Stomach (tissue), 4 donors: ENCODE measurements at regions not wholly inside any gene's neighbourhood (a gene's known extent, or its start where the extent isn't known, plus 50 kb on each side); places are given as distances from the start of the nearest gene placed in this dataset.

Experiments
- EP300 ChIP-seq: sonication (generic); formaldehyde crosslinking; IDR thresholded peaks from one replicate; pipeline ENCODE4 v1.6.1; 2017; ENCODE audit warnings: antibody characterized with exemption
- POLR2A ChIP-seq, 4 donors: fragments of 450-650 bp; IDR thresholded peaks; one replicate each; pipeline ENCODE4 v1.6.1; 2016; ENCODE audit warnings: antibody characterized with exemption in 4 of 4, control low read depth in 2 of 4, mild to moderate bottlenecking in 1 of 4, moderate library complexity in 1 of 4
- POLR2AphosphoS5 ChIP-seq, 3 donors: sonication (generic); formaldehyde crosslinking; IDR thresholded peaks; one replicate each; pipeline ENCODE4 v1.6.1; 2016; ENCODE audit warnings: antibody characterized with exemption in 3 of 3
- TF ChIP-seq, protein P1 (sequence below), 7 experiments: fragments of 450-650 bp in 4 of 7; fragments of 200-600 bp in 3 of 7; sonication (generic) in 3 of 7; IDR thresholded peaks; one replicate each; pipeline ENCODE4 v1.5.1; 2016 to 2019; ENCODE audit warnings: antibody characterized with exemption in 7 of 7, control low read depth in 2 of 7, mild to moderate bottlenecking in 1 of 7

DNA sequence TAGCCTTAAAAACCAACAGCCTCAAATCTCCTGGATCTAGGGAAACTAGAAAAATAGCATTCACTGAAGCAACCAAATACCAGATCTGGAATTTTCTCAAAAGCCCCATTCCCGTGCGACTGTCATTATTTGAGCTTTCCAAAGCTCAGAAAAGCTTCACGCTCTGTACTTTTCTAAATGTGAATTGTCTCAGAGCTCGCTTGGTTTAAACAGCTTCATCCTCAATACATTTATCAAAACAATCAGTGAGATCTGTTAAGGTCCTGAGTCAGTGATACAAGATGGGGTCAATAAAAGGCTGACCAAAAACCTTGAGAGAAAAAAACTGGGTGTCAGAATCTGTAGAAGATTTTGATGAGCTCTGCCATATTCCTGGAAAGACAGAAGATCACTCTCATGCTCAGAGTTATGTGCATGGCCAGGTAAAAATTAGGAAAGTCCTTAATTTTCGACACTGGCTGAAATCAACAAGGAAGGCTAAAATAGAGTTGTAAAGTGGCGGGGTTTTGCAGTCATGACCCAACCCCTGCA, 60.2 kb upstream of the VPREB1 start:
- TF ChIP-seq POLR2A (IDR thresholded peaks at IDR 0.05), result no peak
- no peak for TF ChIP-seq EP300
- TF ChIP-seq, protein P1, sequence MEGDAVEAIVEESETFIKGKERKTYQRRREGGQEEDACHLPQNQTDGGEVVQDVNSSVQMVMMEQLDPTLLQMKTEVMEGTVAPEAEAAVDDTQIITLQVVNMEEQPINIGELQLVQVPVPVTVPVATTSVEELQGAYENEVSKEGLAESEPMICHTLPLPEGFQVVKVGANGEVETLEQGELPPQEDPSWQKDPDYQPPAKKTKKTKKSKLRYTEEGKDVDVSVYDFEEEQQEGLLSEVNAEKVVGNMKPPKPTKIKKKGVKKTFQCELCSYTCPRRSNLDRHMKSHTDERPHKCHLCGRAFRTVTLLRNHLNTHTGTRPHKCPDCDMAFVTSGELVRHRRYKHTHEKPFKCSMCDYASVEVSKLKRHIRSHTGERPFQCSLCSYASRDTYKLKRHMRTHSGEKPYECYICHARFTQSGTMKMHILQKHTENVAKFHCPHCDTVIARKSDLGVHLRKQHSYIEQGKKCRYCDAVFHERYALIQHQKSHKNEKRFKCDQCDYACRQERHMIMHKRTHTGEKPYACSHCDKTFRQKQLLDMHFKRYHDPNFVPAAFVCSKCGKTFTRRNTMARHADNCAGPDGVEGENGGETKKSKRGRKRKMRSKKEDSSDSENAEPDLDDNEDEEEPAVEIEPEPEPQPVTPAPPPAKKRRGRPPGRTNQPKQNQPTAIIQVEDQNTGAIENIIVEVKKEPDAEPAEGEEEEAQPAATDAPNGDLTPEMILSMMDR (IDR thresholded peaks at IDR 0.05), result no peak
- no peak for TF ChIP-seq POLR2AphosphoS5 (IDR thresholded peaks at IDR 0.05)
